HK-2 (cell line): ENCODE measurements at regions not wholly inside any gene's neighbourhood (a gene's known extent, or its start where the extent isn't known, plus 50 kb on each side); places are given as distances from the start of the nearest gene placed in this dataset.
A peak's percentile ranks its signal among the peaks of the same experiment; 100 is the strongest.

ENCODE experiments used
- DNase-seq: peaks from one replicate; pipeline ENCODE4 v3.0.0-alpha.2; 2018; ENCODE audit not compliant: unreplicated experiment

- no peak for DNase-seq
Observed at GRCh38 chr2:180660881-180661685, 319.3 kb upstream of the UBE2E3 start.

DNA sequence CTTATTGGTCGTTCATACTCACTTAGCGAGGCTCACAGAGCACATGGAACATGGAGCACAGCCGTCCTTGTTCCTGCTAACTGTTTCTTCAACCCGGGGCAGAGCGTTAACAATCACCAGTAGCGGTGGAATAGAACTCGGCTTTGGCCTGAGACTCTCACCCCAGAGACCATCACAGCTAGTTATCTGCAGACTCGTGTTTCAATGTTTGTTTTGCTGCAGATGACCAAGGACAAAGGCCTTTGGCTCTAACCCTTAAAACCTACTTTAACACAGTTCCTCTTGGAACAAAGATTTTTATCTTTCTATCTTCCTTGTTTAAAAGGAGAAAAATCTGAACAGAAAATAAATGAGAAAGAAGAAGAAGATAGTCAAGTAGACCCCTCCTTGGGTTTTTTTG, 320.2 kb upstream of the UBE2E3 start:
- DNase-seq = no peak

DNA sequence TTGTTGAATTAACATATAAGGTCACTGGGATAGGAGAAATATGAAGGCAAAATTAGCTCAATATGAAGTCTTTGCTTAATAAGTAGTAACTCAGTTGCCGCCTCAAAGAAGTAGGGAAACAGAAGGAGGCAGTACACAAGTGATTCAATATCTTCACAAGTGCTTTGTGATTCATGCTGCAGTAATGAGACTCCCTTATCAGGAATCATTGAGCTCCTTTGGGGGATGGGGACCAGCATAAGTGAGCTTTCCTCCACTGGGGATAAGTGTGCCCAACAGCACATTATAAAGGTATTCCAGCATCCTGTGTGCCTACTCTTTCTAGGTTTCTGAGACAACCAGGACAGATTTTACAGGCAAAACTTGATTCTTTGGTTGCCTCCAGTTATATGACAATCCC, 323.4 kb upstream of the UBE2E3 start:
- peak; percentile 33 for DNase-seq

DNA sequence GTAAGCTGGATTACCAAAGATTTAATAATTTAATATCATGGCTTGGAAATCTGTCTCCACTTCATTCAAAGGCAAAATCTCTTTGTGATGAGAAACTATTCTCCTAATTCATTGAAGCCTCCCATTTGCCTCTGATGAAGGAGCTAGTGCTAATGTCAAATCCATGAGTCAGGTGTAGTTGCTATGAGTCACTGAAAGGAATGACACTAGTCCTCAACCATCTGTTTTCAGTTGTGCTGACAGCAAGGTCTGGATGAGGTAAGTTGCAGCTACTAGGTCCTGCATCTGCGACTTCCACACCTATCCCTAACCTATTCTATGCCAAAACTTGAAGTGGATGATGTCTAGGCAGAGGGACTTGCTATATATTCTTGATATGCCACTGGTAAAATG, 324.0 kb upstream of the UBE2E3 start:
- no peak for DNase-seq

DNA sequence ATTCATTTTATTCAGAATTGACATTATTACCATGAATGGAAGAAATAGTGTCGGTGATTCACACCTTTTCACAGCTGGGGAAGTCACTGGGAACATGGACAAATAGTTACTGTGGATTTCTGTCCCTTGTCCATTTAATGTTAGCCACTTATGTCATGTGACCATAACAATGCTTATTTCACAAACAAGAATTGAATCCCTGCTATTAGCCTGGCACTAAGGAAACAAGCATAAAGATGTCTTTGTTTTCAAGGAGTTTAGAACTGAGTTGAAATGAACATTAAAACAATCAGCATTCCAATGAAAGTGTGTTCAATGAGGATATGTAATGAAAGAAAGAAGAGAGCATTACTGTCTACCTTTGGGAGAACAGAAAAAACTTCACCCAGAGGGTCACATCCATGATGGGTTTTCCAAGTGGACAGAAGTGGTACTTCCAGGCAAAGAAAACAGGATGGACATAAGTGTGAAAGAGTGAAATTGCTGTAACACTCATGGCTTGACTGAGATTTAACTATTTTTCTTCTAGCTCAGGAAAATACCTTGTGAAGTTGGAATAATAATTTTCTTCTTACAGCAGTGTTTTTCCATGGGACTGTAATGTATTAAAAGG, 324.5 kb upstream of the UBE2E3 start:
- no peak for DNase-seq

- no peak for DNase-seq
Observed at GRCh38 chr2:180655393-180655792, 325.0 kb upstream of the UBE2E3 start.

DNA sequence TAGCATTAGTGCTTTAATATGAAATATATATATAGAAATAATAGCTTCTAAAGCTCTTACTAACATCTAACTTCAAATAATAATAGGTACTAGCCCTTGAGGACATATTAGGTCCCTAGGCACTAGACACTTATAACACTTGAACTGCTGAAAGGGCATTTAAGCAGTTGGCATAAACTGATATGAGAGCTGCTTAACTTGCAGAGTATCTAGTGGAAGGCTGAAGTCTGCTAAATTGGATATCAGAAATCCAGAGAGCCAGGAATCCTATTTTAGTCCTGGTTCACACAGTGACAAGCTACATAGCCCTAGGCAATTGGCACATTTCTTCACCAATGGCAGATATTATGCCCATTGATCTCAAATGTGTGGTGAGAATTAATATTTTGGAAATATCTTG, 326.9 kb upstream of the UBE2E3 start:
- DNase-seq = no peak

GRCh38 chr2:180652794-180653193, 327.6 kb upstream of the UBE2E3 start:
- no peak for DNase-seq

DNA sequence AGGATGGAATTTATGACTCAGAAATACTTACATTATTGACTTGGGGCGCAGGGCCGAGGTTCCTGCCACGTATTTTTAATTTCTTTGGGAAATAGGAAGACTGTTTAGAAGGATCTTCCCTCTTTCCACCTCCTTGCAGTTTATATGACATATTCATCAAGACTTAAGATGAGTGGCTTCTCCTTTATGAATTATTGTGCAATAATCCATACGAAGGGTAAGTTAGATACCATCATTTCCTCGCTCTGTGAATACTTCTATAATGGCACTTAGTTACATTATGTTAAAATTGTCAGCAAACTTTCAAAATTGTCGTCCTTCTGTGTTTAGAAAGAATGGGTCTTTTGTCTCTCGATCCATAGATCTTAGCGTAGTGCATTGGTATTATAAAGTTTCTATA, 328.8 kb upstream of the UBE2E3 start:
- DNase-seq = no peak

GRCh38 chr2:180647621-180648020, 332.8 kb upstream of the UBE2E3 start:
- no peak for DNase-seq

- no peak for DNase-seq
Observed at GRCh38 chr2:180647221-180647620, 333.2 kb upstream of the UBE2E3 start.

DNA sequence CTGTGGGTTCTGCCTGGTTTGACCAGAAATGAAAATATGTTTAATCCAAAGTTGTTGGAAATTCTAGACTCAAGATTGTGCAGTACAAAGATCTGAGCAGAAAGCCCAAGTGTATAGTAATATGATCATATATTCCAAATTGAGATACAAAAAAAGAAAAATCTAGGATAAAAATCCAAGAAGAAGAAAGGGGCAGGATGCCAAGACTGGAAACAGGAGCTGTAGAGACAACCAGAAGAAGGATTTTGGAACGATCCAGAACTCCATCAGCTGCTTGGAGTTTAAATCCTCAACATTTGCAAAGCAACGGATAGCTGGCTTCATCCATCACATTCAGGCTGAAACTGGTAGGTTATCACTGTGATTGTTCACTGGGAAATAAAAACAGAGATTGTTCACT, 333.6 kb upstream of the UBE2E3 start:
- no peak for DNase-seq

GRCh38 chr2:180644709-180645108, 335.7 kb upstream of the UBE2E3 start:
- no peak for DNase-seq

- no peak for DNase-seq
Observed at GRCh38 chr2:180630756-180631155, 349.6 kb upstream of the UBE2E3 start.

GRCh38 chr2:180625006-180625844, 355.2 kb upstream of the UBE2E3 start:
- no peak for DNase-seq

DNA sequence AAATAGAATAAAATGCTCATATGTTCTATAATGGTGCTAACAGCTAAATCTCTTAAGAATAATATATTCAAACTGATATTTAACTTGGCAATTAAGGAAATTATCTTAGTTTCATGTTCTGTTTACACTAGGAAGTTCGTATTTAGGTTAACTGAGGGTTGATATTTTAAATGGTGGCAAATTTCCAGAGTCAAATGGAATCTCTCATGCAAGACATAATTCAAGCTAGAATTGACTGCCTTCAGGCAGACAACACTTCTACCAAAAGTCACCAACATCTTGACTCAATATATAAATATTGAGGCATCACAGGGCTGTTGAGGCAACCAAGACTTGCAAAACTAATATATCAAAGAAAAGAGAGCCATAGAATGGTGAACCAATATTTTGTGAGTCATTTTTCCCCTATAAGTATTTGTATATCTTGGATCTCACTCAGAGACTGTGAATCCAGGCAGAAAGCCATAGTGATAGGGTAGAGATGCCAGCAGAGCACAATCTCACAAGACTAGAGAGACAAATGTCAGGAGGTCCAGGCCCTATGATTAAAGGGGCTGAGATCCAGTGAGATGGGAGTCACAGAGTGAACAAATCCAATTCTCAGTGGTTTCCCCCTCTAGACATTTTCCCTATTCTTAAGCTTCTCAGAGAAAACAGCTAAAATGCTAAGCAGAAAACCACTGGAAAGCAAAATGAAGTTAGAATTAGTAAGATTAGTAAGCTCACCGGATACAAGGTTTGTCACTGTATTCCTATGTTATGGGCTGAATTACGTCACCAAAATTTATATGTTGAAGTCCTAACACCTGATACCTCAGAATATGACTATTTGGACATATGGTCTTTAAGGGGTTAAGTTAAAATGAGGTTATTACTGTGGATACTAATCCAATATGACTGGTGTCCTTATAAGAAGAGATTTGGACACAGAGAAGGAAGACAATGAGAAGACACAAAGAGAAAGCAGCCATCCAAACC, 358.2 kb upstream of the UBE2E3 start:
- no peak for DNase-seq

- DNase-seq = no peak
Observed at GRCh38 chr2:180621366-180621765, 359.0 kb upstream of the UBE2E3 start.

GRCh38 chr2:180618570-180618969, 361.8 kb upstream of the UBE2E3 start:
- DNase-seq = no peak

- DNase-seq = no peak
Observed at GRCh38 chr2:180614776-180615175, 365.6 kb upstream of the UBE2E3 start.

DNA sequence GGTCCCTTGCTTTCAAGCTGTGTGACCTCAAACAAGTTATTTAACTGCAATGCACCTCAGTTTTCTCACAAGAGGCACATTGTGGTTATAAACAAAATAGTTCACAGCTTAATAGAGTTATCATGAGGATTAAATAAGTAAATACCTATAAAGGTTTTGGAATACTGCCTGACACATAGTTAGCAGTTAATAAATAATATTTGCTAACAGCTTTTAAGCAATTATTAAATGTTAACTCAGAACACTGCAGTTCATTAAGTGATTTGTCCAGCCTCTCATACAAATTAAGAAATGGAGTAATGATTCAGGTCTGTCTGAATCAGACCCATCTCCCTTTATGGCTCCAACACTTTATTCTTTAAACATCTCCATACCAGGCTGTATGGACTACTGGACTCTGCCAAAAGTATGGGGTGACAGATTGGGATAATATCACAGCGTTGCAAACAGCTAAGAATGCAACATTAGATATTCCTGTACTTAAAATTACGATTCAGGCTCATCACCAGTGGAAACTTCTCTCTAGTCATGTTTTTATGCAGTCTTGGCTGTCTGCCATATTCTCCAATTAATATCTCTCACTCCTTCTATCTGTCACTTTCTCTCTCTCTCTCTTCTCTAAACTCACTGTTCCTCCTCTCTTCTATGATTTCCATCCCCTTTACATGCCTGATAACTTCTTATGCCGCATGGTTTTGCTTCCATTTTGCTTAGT, 370.6 kb upstream of the UBE2E3 start:
- no peak for DNase-seq

GRCh38 chr2:180607514-180608049, 372.8 kb upstream of the UBE2E3 start:
- no peak for DNase-seq
